ENCODE measurements at regions not wholly inside any gene's neighbourhood (a gene's known extent, or its start where the extent isn't known, plus 50 kb on each side); places are given as distances from the start of the nearest gene placed in this dataset.

DNA sequence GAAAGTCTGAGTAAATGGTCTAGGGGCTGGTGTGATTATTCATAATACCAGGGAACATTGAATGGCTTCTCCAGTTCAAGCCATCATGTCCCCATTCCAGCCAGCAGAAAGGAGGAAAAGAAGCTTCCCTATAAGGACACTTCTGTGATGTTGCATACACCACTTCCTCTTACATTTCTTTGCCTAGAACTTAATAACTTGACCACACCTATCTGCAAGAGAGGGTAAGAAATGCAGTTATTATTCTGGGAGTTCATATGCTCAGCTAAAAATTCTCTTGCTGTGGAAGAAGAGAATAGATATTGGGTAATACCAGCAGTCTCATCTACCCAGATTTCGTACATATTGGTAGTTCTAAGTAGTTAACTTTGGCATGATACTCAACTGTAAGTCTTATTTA lies 166.1 kb downstream of the SLC28A3 start:
- no peak for DNase-seq (ENCODE audit: low read depth)

GRCh38 chr9:84177407-84177806 lies 163.2 kb downstream of the SLC28A3 start:
- DNase-seq (ENCODE audit: low read depth), result no peak

DNA sequence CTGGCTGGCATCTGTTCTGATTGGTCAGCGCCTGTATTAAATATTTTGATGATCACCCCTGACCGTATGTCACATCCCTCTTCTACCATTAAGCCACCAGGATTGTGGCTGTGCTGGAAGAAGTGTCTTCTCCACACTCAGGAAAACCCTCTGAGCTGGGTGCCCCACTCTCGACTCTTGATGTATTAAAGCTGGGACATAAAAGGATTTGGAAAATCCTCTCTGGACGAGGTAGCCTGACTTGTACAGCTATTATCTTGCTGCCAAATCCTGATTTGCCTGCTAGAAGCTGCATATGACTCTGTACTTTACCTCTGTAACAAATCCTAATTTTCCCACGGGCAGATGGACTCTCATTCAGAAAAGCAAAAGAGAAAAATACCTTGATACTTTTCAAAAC lies 161.0 kb downstream of the SLC28A3 start:
- no peak for DNase-seq (ENCODE audit: low read depth)

DNA sequence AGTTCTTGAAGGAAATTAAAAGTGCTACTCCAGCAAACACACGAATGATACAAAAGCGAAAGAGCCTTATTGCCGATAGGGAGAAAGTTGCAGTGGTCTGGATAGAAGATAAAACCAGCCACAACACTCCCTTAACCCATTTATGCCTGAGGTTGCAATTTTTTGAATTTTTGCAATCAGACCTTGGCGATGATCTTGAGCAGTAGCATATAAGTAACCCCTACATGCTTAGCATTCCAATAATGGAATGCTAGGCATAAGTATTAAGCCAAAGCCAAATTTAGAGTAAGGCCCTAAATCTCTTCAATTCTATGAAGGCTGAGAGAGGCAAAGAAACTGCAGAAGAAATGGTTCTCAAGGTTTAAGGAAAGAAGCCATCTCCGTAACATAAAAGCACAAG lies 153.5 kb downstream of the SLC28A3 start:
- no peak for DNase-seq (ENCODE audit: low read depth)

DNA sequence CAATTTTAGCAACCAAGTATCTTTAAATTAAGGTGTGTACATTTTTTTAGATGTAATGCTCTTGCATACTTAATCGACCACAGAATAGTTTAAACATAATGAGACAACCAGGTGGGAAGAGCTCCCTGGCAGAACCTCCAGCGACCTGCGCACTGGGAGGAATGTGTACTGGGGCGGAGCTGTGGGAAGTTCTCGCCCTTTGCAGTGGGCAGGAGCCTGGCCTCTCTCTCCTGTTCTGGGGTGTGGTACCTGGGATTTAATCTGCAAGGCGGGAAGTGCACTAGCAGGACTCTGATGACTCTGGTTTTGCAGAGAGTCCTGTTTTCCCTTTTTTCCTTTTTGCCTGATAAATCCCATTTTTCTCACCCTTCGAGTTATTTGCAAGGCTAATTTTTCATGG lies 150.7 kb downstream of the SLC28A3 start:
- DNase-seq (ENCODE audit: low read depth), result no peak

- no peak for DNase-seq (ENCODE audit: low read depth)
These were observed 150.1 kb downstream of the SLC28A3 start for GRCh38 chr9:84190411-84190810.

DNA sequence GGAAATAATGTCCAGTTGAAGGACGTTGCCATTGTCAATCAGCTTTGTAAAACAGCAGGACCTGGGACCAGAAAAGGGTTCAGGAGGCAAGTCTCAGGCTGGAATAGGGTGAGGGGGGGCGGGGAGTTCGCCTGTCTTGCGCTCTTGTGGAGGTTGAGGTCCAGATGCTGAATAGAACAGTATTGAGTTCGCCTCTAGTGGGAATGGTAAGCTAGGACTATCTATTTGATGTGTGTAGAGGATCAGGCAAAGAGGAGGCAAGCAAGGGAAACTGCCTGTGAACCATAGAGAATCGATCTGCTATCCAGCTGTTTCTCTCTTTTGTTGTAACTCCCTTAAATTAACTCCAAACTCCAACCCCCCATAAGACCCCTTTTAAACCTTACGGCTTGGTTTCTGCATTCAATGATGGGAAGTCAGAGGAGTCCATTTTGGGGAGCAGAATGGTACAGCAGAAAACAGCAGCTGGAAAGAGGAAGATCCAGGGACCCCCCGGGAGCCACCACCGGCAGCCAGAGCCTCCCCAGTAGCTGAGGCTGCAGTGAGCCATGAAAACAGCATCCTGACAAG lies 133.7 kb downstream of the SLC28A3 start:
- no peak for DNase-seq (ENCODE audit: low read depth)

DNA sequence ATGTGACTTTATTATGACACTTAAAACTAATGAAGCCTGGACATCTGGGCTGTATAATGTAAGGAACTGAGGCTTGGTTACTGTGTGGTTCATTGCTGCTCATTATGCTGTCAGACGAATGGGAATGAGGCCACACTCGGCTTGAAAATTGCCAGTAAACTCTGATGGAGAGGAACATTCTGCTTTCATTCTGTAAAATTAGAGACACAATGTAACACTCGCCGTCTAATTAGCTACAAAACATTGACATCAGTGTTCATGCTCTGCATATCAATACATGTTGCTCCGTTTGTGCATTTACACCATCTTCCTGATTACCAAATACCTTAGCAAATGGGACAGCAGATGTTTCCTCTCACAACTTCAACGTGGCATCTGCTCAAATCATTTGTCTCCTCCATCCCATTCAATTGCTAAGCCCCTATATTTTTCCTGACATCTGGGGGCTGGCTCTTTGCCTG lies 133.0 kb downstream of the SLC28A3 start:
- peak; percentile 24 for DNase-seq (ENCODE audit: low read depth)

DNA sequence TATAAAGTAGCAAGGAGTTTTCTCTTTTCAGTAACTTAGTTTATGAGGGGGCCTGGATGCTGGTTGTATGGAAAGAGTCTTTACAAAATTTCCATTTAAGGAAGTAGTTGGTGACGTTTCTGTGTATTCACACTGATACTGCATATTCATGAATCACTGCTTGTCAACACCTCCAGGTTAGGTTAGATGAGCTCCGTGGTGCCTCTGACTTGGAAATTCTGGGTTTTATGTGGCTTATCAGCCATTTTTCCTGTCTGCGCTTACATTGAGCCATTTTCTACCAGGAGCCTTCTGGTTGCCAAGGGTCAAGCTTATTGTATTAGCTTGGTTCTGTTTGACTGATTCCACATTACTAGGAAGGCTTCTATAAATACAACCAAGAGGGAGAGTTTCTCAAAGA lies 128.3 kb downstream of the SLC28A3 start:
- no peak for DNase-seq (ENCODE audit: low read depth)

DNA sequence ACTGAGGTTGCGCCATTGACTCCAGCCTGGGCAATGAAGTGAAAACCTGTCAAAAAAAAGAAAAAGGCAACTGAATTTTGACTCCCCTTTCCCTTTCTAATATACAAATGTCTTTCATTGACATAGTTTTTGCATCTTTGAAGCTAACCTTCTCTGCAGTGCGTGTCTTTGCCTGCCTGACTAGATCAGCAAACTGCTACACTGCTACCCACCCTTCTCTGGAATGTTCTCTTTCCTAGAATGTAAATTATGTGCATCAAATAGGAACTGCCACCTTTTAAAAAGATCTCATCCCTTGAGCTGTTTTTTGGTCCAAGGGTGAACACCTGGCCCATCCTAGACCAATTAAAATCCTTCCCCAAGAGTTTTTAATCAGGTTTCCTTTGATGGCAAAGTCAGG lies 127.6 kb downstream of the SLC28A3 start:
- DNase-seq (ENCODE audit: low read depth), result no peak

DNA sequence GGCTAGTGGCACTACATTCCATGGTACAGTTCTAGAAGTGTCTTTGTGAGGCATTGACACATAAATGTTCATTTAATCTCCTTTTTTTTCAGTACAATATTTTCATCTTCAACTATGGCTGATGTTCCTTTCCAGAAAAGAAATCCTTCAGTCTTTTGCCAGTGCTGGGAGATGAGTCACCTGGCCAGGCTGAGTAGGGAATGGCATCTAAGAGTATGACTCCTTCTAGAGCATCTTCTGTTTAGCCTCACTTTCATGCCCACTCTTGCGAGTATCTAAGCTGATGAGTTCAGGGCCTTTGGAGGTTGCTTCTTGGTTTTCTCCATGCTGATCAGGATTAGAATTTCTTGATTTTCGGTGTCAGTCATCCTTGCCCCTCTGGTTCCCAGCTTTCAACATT lies 124.4 kb downstream of the SLC28A3 start:
- no peak for DNase-seq (ENCODE audit: low read depth)

- no peak for DNase-seq (ENCODE audit: low read depth)
These were observed 122.2 kb downstream of the SLC28A3 start for GRCh38 chr9:84218322-84218721.

GRCh38 chr9:84224246-84224645 lies 116.3 kb downstream of the SLC28A3 start:
- DNase-seq (ENCODE audit: low read depth), result no peak
